GM18868 (cell line): ENCODE measurements at regions not wholly inside any gene's neighbourhood (a gene's known extent, or its start where the extent isn't known, plus 50 kb on each side); places are given as distances from the start of the nearest gene placed in this dataset.
"Not testable (repeated sequence)": the region's sequence is repeated elsewhere in the genome, so short reads cannot be mapped to it uniquely, and the experiment has no call there.

ENCODE experiments used
- ATAC-seq: cut with Tn5 transposase; IDR thresholded peaks from one replicate; pipeline ENCODE4 v1.9.1; 2021; ENCODE audit warnings: mild to moderate bottlenecking, moderate library complexity; ENCODE audit not compliant: unreplicated experiment

DNA sequence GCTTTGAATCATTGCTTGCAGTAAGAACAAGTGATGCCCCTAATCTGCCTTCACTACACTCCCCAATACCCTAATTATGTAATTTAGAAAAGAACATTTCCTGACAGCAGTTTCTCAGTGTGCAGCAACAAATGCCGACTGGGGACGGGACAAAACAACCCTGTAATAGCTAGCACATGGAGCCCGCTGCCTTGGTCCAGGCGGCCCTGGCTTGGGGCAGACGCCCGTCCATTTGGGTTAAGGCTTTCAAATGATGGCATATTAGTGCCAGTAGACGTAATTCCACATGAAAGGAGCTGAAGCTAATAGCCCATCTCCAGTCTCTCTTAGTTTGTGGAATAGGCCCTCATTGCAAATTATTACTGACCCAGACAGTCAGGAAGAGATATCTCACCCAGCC, 150.6 kb upstream of the PITX1 start:
- ATAC-seq = no peak

DNA sequence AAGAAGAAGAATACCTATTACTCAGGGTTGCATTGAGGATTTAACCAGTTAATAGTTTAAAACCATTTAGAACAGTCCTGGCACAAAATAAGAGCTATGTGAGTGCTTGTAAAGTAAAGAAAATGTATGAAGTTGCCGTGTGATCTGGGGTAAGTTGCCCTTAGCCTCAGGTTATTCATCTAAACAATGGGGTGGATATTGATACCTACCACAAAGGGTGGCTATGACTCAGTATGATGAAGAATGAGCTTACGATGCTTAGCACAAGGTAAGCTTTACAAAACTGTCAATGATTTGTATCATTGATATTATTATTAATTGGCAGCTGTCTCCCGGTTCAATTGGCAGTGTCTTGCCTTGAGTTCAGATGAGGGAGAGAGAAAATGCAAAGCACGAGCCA, 149.4 kb upstream of the PITX1 start:
- ATAC-seq = no peak

DNA sequence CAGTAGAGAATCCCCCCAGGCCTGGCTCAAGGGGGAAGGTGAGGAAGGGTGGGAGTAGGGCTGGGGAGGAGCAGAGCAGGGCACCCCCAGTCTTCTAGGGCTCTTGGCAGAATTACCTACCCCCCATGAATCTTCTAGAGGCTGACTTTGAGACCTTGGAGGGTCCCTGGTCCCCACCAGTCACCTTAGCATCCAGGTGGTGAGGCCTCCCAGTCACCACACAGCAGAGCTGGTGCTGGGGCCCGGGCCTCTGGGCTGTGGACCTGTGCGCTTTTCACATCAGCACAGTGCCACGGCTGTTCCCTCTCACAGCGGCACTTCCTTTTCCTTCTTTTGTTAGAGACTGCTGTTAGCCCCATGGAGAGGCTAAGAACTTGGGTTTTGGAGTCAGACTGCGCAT, 148.6 kb upstream of the PITX1 start:
- ATAC-seq = no peak

DNA sequence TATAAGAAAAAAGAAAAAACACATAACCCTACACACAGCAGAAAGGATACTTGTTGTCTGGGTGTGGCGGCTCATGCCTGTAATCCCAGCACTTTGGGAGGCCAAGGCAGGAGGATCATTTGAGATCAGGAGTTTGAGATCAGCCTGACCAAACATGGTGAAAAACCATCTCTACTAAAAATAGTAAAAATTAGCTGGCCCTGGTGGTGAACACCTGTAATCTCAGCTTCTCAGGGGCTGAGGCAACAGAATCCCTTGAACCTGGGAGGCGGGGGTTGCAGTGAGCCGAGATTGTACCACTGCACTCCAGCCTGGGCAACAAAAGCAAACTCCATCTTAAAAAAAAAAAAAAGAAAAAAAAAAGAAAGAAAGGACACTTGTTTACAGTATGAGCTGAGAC, 147.6 kb upstream of the PITX1 start:
- no peak for ATAC-seq

DNA sequence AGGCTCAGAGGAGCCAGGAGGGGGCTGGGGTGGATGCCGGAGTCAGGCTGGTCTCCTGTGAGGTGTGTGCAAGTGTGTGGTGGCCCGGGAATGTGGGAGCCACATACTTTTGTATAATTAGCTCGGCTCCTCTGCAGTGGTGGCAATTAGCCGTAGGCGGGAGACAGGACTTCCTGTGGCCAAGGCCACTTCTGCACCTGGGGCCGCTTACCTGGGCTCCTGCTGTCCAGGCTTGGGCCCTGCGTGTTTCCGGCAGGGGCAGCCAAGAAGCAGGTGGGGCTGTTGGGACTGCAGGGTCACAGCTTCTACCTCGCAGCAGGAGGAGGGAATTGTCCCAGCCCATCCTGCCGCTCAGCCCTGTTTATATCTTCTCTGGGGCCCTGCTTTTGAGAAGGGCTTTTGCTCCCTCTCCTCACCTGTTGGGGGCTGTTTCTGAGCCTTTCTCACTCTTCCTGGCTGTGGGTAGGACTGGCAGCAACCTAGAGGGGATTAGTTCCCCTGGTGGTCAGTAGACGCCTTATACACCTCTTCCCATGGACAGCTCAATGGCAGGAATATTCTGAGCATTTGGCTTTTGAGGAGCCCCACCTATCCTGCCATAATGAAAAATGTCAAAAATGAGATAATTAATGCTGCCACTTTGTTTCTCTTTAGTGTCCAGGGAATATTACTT, 145.4 kb upstream of the PITX1 start:
- ATAC-seq = no peak

DNA sequence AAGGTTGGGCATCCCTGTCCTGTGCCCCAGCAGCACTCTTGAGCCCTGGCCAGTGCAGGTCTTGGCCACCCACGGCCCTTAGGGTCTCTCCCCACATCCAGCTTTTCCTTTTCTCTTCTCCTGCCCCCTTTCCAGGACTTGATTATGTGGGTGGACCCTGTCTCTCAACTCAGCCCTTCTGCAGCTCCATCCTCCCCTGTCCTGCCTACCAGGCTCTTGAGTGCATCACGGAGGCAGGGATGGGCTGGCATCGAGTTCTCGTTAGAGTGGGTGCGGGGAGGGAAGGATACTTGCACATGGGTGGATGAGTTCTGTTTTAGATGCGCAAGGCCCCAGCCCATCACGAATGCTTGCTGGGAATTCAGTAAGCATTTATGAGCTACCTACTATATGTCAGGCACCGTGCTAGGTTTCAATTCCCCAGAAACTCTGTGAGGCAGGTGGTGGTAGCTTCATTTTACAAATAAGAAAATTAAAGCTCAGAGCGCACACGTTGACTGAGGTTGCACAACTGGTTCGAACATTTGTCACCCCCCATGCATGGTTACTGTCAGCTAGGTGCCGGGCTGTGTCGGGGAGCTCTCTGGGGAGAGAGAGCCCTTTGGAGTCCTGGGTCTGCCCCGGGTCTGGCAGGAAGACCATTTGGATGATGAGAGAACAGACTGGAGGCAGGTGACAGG, 144.6 kb upstream of the PITX1 start:
- no peak for ATAC-seq

DNA sequence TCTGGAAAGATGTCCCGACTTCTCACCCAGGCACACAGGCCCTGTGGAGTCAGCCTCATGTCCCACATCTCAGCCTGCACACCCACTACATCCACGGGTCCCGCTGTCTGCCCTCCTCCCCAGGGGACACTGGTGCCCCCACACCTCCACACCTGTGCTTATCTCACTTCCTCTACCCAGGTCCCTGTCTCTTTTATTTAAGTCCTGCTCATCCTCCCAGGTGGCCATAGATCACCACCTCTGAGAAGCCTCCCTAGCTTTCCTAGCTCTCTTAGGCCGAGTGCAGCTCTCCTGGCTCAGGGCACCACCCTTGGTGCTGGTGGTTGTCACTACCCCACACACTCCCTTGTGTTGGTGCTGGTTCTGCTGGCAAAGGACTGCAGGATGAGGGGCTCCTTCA, 143.6 kb upstream of the PITX1 start:
- no peak for ATAC-seq

DNA sequence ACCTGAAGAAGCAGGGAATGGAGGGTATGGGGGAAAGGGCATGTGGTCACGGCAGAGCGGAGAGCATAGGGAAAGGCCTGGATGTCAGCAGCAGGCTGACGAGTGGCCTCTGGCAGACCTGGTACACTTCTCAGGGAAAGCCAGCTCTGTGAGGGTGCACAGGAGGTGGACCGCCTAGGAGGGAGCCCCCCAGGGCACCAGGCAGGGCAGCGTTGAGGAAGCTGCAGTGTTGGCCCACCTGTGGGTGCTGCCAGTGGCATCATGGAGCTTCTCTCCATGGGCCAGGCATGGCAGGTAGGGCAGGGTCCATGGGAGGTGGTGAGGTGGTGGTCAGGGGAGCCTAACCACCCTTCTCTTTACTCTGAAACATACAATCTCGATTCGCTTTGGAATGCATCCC, 143.0 kb upstream of the PITX1 start:
- ATAC-seq = no peak

DNA sequence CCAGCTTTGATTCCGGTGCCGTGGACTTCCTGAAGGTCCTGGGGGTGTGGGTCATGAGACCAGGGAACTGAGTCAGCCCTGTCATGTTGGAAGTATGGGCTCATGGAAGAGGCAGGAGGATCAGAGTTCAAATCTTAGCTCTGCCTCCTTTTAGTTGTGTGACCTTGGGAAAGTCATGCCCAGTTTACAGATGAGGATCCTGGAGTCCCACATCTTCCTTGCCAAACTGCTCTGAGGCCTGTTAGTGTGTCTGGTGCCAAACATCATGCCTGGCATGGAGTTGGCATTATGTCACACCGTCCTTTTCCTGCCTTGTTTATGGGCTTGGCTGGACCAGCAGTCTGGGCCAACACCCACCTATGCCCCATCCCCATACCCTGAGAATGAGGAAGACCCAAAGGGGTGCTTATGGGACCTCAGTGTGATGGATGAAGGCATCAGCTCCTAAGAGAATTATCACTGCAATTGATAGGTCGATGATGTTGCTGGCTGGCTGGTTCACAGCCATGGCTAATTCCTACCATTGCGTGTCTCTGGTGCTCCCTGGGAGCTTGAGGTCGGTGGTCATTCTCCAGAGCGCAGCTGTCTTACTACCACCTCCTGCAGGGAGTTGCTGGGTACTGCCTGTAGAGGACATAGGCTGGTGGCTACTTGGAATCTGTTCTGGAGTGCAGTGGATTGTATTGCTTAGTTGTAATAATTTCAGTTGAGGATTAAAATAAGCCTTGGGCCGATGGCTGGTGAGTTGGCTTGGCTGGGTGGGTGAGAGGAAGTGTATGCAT, 140.5 kb upstream of the PITX1 start:
- no peak for ATAC-seq

DNA sequence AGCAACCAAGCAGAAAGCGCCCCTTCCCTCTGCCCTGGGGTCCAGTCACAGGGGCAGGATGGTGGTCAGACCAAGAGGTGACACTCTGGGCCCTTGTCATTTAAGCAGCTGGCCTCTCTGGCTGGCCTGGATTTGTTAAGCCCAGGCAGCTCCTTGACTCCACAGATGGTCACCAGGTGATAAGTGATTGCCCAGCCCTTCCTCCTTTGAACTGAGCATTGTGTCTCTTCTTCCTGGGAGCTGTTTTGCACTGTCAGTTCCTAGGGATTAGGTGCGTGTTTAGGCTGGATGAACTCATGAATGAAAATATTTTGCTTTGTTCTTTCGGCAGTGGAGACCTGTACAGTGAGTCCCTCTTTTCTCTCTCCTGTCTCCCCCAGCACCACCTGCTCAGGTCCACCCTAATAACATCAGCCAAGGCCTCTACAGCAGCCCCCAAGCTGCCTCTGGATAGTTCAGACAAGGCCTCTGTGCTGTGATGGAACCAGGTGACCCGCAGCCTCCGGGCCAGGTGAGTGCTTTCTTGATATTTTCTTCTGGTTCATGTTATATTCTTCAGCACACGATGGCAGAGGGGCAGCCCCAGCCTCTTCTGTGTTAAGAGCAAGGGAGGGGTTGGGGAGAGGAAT, 139.7 kb upstream of the PITX1 start:
- no peak for ATAC-seq

DNA sequence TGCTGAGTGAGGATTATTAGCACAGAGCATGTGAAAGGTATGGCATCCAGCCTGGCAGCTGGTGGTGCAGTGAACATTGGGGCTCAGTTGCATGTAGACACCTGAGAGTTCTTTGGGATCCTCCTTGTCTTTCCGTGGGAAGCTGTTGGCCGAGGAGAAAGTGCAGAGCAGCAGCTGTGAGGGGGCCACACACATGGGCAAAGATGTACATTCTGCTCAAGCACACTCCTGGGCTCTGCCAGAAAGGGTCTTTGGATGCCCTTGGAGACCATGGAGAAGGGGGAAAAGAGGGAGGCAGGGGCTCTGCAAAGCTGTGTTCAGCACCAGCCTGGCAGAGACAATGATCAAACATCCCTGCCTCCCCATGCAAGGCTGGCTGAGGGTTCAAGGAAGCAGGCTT, 138.7 kb upstream of the PITX1 start:
- no peak for ATAC-seq

DNA sequence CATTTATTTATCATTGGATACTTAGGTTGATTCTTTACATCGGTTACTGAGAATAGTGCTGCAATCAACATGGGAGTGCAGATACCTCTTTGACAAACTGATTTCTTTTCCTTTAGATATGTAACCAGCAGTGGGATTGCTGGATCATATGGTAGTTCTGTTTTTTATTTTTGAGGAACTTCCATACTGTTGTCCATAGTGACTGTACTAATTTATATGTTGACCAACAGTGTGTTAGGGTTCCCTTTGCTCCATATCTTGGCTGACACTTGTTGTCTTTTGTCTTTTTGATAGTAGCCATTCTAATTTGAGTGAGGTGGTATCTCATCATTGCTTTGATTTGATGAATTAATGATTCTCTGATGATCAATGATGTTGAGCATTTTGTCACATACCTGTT, 137.3 kb upstream of the PITX1 start:
- ATAC-seq = no peak

DNA sequence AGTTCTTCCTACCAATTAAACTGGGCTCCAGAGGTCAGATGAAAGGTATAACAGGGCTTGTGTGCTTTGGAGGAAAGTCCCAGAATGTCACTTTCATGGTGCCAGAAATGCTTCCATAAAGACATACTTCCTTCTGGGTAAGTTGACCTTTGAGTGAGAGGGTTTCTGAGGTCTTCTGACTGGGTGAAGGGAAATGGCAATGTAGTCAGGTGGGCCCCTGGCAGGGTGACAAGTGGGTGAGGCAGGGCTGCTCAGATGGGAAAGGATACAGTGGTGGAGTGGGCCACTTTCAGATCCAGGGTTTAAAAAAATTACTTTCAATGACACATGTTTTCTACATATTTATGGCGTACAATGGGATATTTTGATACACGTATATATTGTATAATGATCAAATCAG, 136.5 kb upstream of the PITX1 start:
- ATAC-seq = no peak

DNA sequence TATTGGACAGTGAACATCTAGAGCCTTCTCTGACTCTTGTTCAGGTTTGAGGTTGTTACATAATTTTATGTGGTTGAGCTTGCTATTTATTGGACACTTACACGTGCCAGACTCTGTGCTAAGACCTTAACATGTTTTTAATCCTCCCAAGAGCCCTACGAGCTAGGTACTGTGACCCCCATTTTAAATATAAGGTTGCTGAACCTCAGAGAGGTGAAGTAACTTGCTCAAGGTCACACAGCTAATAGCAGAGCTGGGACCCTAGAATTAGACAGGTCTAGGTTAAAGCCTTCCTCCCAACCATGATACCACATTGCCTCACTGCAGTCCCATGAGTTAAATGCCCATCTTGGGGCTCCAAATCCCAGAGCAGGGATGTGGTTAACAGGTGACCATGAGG, 135.7 kb upstream of the PITX1 start:
- ATAC-seq = no peak

DNA sequence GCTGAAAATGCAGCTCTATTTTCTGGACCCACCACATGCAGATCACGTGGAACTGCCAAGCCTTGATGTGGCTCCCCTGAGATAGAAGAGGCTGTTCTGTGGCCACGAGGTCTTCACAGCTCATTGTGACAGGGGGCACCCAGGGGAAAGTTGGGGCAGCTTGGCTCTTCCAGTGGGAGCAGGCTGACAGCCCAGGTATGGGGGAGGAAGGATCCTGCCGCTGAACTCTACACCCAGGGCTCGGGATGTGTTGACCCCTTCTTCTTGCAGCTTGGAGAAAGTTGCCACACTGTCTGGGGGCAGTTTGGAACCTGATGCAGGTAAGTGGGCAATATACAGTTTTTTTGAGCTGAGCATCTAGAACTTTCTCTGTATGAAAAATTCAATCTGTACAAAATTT, 133.6 kb upstream of the PITX1 start:
- no peak for ATAC-seq

DNA sequence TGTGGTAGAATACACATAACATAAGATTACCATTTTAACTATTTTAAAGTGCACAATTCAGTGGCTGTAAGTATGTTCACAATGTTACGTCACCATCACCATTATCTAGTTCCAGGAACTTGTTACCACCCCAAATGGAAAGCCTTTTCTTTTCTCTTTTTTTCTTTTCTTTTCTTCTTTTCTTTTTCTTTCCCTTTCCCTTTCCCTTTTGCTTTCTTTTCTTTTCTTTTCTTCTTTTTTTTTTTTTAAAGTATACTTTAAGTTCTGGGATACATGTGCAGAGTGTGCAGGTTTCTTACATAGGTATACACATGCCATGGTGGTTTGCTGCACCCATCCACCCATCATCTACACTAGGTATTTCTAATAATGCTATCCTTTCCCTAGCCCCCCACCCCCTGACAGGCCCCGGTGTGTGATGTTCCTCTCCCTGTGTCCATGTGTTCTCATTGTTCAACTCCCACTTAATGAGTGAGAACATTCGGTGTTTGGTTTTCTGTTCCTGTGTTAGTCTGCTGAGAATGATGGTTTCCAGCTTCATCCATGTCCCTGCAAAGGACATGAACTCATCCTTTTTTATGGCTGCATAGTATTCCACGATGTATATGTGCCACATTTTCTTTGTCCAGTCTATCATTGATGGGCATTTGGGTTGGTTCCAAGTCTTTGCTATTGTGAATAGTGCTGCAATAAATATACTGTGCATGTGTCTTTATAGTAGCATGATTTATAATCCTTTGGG, 131.0 kb upstream of the PITX1 start:
- ATAC-seq = not testable (repeated sequence)

DNA sequence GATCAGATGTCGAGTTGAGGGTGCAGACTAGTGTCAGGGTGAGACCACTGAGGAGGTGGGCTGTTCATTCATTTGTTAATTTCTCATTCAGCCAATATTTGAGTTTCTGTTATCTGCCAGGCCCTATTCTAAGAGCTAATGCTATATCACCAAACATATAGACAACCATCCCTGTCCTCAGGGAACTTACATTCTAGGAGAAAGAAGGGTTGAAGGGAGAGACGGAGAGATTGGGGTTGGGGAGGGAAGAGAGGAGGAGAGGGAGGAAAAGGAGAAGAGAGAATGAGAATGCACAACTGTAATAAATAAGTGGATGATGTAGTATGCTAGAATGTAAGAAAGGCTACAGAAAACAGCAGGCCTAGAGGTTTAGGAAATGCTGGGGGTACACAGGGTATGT, 129.9 kb upstream of the PITX1 start:
- no peak for ATAC-seq

DNA sequence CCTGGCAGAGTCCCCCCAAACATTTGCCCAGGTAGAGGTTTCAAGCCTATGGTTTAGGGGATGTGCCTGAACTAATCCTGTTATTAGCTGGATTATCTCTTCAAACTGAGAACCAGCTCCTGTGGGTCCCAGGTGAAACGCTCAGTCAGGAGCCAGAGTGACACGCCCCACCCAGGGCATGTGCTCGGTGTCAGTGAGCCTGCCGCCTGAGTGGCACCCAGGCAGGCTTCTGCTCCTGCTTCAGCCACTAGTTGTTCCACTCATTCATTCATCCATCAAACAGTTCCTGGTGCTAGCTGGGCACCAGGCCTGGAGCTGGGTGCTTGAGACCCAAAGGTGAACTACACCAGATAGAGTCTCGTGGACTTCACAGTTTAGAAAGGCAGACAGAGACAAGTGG, 129.4 kb upstream of the PITX1 start:
- ATAC-seq = no peak

DNA sequence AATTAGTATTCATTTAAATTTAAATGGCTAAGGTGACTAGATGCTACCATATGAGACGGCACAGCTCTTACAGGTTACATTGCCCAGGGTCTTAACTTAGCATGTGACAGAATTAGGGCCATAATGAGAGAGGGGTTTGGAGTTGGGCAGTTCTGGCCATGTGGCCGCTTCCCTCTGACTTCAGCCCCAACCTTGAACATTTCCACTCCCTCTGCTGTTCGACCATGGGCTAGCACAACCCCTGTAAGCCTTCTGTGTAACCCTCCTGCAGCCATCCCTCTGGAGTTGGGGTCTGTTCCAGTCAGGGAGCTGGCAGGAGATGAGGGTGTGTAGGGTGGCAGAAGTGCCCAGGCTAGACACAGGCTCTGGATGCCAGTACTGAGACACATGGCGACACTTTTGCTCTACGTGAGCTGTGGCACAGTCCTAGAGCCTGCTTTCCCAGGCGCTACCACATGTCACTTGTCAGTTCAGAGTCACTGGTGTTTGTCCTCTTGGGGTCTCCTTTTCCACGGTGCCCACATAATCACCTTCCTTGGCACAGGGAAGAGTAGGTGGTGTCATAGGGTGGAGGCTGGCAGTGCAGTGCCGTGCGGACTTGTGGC, 128.7 kb upstream of the PITX1 start:
- ATAC-seq = no peak

DNA sequence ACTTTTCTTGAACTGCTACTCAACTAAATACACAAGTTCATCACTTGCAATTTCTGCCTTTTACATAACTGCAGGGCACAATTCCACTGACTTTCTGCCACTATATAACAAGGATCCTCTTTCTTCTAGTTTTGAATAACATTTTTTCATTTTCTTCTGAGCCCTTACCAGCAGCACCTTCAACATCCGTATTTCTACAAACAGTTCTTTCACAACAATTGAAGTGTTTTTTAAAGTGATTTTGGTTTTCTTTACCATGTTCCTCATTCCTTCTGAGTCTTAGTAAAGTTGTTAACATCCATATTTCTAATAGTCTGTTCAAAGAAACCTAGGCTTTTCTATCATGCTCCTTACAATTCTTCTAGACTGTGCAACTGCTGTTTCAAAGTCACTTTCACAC, 127.2 kb upstream of the PITX1 start:
- no peak for ATAC-seq
